IMR-90 (cell line): ENCODE measurements at regions not wholly inside any gene's neighbourhood (a gene's known extent, or its start where the extent isn't known, plus 50 kb on each side); places are given as distances from the start of the nearest gene placed in this dataset.

Experiments
- CEBPB ChIP-seq: IDR thresholded peaks from 2 replicates; pipeline ENCODE4 v1.6.1; 2012; ENCODE audit warnings: low read depth, low read length, improper control_type of control experiment
- CTCF ChIP-seq: conservative IDR thresholded peaks from 2 replicates; pipeline ENCODE4 v1.5.1; 2012; ENCODE audit warnings: mild to moderate bottlenecking, low read depth, low read length, improper control_type of control experiment
- NFE2L2 ChIP-seq: fragments of 150-350 bp; IDR thresholded peaks from 2 replicates; pipeline ENCODE4 v1.6.1; 2016; ENCODE audit warnings: low read depth, mild to moderate bottlenecking, low read length
- POLR2A ChIP-seq: IDR thresholded peaks from 2 replicates; pipeline ENCODE4 v1.6.1; 2012; ENCODE audit warnings: mild to moderate bottlenecking, low read depth, low read length
- USF2 ChIP-seq: fragments of 150-350 bp; IDR thresholded peaks from 2 replicates; pipeline ENCODE4 v1.6.1; 2017; ENCODE audit warnings: mild to moderate bottlenecking, antibody characterized with exemption, low read length, low read depth

- TF ChIP-seq CTCF (no peak), NFE2L2 (no peak), CEBPB (no peak), POLR2A (no peak), USF2 (no peak)
Measured at GRCh38 chr14:41000350-41000749, 606.3 kb upstream of the LRFN5 start.
